Right hindlimb (tissue), 1 donor: ENCODE measurements at regions not wholly inside any gene's neighbourhood (a gene's known extent, or its start where the extent isn't known, plus 50 kb on each side); places are given as distances from the start of the nearest gene placed in this dataset.
"Not testable (repeated sequence)": the region's sequence is repeated elsewhere in the genome, so short reads cannot be mapped to it uniquely, and the experiment has no call there.

Experiments
- DNase-seq: peaks from one replicate; pipeline ENCODE4 v3.0.0-alpha.2; 2018

GRCh38 chr5:109992264-109992915 lies 302.7 kb downstream of the MAN2A1 start:
- no peak for DNase-seq

GRCh38 chr5:109994135-109994534 lies 304.4 kb downstream of the MAN2A1 start:
- DNase-seq: no peak

DNA sequence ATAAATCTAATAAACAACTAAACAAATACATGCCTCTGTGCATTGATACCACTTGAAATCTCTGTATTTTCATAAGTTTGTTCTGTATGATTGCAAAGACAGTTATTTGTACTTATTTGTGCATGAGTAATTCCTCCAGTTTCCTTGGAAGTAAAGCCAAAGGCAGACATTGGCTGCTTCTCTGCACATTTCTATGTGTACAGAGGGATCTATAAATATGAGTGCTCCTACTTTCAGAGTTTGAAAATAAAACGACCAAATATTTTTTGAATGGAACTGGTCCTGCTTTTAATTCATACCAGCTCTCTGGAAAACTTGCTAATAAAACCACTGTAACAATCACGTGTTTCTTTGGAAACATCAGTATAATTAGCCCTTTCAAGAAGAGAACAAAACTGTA lies 306.5 kb downstream of the MAN2A1 start:
- no peak for DNase-seq

- DNase-seq: no peak
Measured at GRCh38 chr5:109997161-109997560, 307.4 kb downstream of the MAN2A1 start.

- DNase-seq: no peak
Measured at GRCh38 chr5:109998208-109998607, 308.5 kb downstream of the MAN2A1 start.

GRCh38 chr5:109998726-109999125 lies 309.0 kb downstream of the MAN2A1 start:
- DNase-seq: no peak

DNA sequence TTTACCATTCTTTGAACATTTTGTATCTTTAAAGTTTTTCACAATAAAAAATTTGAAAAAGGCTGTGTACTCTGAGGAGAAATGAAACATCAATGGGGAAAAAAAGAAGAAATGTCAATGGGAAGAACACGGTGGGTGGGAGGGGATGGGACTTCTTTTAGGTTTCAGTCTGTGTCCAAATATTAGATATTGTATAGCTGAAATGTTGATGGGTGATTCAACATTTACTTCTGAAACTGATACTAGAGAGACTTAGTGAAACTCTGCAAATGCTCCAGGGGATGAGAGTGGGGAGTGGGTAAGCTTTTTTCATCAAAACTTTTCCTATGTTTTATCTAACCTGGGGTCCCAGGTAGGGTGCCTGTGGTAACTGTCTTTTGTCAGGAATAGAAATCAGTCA lies 311.9 kb downstream of the MAN2A1 start:
- DNase-seq: no peak

- DNase-seq: no peak
Measured at GRCh38 chr5:110002652-110003051, 312.9 kb downstream of the MAN2A1 start.

DNA sequence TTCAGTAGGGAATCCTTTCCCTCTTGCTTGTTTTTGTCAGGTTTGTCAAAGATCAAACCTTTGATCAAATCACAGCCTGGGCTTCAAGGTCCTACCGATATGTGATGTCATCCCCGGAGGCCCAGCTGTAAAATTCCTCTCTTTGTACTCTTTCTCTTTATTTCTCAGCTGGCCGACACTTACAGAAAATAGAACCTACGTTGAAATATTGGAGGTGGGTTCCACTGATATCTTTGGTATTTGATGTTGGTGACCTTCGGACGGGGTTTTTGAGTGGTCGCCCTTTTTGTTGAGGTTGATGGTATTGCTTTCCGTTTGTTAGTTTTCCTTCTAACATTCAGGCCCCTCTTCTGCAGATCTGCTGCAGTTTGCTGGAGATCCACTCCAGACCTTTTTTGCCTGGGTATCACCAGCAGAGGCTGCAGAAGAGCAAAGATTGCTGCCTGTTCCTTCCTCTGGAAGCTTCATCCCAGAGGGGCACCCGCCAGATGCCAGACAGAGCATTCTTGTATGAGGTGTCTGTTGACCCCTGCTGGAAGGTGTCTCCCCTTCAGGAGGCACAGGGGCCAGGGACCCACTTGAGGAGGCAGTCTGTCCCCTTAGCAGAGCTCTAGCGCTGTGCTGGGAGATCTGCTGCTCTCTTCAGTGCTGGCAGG lies 316.3 kb downstream of the MAN2A1 start:
- not testable (repeated sequence) for DNase-seq

DNA sequence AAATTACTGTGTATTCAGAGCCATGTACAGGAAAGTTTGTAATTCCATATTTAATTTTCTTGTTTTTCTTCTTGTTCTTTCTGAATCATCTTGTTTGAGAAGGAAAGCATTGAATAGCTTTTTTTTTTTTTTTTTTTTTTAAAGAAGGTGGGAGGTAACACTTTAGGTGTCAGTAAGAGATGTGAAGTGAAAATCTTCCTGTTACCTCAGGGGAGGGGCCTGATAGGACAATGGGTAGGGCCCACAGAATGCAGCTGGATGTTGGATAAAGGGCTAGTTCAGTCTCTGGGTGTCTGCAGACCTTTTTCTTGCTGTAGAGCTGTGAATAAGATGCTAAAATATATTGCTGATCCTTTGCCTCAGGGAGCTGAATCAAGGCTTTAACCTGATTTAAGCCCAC lies 317.4 kb downstream of the MAN2A1 start:
- no peak for DNase-seq

DNA sequence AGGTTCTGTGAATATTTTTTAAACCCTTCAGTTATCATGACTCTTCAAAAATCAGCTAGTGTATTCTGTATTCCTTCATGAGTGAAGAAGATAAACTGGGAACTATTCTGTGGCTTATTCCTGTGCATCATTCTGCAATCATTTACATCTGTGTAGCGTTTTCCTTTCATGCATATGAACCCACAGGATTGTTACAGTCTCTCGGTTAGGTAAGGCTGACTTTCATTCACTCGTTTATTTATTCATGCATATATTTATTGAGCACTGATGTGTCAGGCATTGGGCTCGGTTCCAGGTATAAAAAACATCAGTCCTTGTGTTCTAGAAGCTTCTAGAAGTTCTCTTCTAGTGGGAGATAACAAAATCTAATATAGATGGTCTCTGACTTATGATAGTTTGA lies 318.4 kb downstream of the MAN2A1 start:
- no peak for DNase-seq

- no peak for DNase-seq
Measured at GRCh38 chr5:110012145-110012544, 322.4 kb downstream of the MAN2A1 start.

- DNase-seq: no peak
Measured at GRCh38 chr5:110013017-110013416, 323.3 kb downstream of the MAN2A1 start.

DNA sequence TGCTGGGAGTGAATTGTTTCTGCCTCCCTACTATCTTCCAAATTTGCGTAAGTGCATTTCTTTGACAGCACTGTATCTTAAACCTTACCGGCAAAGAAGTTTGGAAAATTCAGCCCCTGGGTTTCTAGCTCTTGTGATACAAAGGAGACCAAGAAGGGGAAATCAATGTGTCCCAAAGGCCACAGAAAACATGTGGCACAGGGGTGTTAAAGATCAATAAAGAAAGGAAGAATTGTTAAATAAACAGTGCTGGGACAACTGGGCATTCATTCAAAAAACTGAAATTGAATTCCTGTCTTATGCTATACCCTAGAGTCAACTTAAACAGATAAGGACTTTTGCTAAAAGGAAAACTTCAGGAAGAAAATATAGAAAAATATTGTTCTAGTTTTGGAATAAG lies 328.1 kb downstream of the MAN2A1 start:
- no peak for DNase-seq

DNA sequence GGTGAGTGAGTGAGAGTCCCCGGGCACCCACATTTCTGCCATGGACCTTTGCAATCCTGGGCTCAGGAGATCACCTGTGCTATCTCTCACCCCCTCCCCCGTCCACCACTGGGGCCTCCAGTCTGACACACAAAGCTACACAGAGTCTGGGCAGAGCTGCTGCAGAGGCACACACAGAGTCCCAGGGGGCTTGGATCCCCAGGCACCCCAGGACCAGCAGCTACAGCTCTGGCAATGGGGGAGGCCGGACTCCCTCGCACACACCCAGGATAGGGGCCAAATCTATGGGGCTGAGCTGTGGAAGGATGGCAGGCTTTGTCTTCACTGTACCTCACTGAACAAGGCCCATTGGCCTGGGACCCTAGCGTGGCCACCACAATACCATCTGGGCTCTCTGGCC lies 328.8 kb downstream of the MAN2A1 start:
- no peak for DNase-seq

GRCh38 chr5:110019119-110019518 lies 329.4 kb downstream of the MAN2A1 start:
- no peak for DNase-seq

- DNase-seq: no peak
Measured at GRCh38 chr5:110019780-110020179, 330.1 kb downstream of the MAN2A1 start.

DNA sequence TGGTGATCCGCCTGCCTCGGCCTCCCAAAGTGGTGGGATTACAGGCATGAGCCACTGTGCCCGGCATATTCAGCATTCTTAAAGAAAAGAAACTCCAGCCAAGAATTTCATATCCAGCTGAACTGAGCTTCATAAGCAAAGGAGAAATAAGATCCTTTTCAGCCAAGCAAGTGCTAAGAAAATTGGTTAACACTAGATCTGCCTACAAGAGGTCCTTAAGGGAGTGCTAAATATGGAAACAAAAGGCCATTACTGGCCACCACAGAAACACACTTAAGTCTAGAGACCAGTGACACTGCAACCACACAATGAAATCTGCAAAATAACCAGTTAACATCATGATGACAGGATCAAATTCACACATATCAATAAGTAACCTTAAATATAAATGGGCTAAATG lies 331.5 kb downstream of the MAN2A1 start:
- no peak for DNase-seq

GRCh38 chr5:110025160-110025559 lies 335.4 kb downstream of the MAN2A1 start:
- DNase-seq: no peak

DNA sequence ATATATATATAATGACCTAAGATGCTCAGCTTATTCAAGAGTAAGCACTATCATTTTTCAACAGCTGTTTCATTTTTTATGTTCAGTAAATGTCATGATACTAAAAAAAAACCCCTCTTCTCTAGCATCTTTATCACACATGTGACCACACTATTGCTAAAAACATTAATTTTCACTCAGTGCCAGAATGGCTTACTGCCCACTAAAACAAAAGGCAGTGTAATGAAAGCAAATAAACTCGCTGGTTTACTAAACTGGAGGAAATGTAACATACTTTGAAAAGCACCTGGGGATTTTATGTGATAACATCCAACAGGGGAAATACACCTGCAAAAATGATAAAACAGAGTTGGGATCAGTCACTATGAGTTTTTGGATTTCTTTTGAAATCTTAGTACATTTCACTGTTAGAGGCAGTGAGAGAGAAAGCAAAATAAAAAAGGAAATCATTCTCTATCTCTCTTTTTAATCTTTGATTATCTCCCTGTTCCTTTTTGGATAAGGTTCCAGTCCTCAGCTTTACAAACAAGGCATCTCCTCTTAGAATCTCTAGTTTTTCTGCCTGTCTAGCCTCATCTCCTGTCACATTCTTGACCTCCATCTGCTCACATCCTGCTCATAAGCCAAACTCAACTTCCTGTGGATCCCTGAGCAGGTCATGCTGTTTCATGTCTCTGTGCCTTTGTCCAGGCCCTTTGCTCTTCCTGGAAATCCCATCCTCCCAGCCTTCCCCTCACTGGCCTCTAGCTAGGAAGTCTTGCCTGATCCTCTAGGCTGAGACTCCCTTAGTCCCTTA lies 338.0 kb downstream of the MAN2A1 start:
- DNase-seq: no peak

- no peak for DNase-seq
Measured at GRCh38 chr5:110031402-110032140, 341.8 kb downstream of the MAN2A1 start.

- DNase-seq: no peak
Measured at GRCh38 chr5:110032376-110032775, 342.6 kb downstream of the MAN2A1 start.

GRCh38 chr5:110034056-110034600 lies 344.4 kb downstream of the MAN2A1 start:
- no peak for DNase-seq
